ENCODE measurements at regions not wholly inside any gene's neighbourhood (a gene's known extent, or its start where the extent isn't known, plus 50 kb on each side); places are given as distances from the start of the nearest gene placed in this dataset.

GRCh38 chr1:234861761-234862160 is 251.8 kb upstream of the IRF2BP2 start:
- TF ChIP-seq POLR2A (IDR thresholded peaks at IDR 0.05; ENCODE audit: borderline replicate concordance, extremely low read depth, insufficient read depth, insufficient read length), result no peak
- TF ChIP-seq CTCF (IDR thresholded peaks at IDR 0.05 in 2 of 3, conservative IDR thresholded peaks at IDR 0.05 in 1 of 3; ENCODE audit: borderline replicate concordance in 1 of 3, insufficient read depth in 1 of 3, low read depth in 2 of 3, low read length in 2 of 3), result no peak
- TF ChIP-seq MAX (IDR thresholded peaks at IDR 0.05), result no peak
- no peak for TF ChIP-seq ATF3 (IDR thresholded peaks at IDR 0.05)
- TF ChIP-seq ZBTB33 (IDR thresholded peaks at IDR 0.05; ENCODE audit: extremely low read depth, insufficient replicate concordance, low read length), result no peak
- TF ChIP-seq CBX3 (IDR thresholded peaks at IDR 0.05; ENCODE audit: low read depth), result no peak
- no peak for TF ChIP-seq RAD21 (IDR thresholded peaks at IDR 0.05; ENCODE audit: low read depth)
- no peak for TF ChIP-seq ZFX (IDR thresholded peaks at IDR 0.05)
- no peak for TF ChIP-seq ZNF274 (IDR thresholded peaks at IDR 0.05; ENCODE audit: low read depth, low read length)
- no peak for TF ChIP-seq EZH2 (IDR thresholded peaks at IDR 0.05)
- no peak for TF ChIP-seq POLR2AphosphoS5 (IDR thresholded peaks at IDR 0.05; ENCODE audit: low read depth, low read length)
- no peak for TF ChIP-seq REST (IDR thresholded peaks at IDR 0.05; ENCODE audit: low read depth)
- TF ChIP-seq TCF7L2 (IDR thresholded peaks at IDR 0.05; ENCODE audit: borderline replicate concordance, extremely low read depth, insufficient read depth, insufficient read length), result no peak
